ENCODE measurements at regions not wholly inside any gene's neighbourhood (a gene's known extent, or its start where the extent isn't known, plus 50 kb on each side); places are given as distances from the start of the nearest gene placed in this dataset.
"Not testable (repeated sequence)": the region's sequence is repeated elsewhere in the genome, so short reads cannot be mapped to it uniquely, and the experiment has no call there.

DNA sequence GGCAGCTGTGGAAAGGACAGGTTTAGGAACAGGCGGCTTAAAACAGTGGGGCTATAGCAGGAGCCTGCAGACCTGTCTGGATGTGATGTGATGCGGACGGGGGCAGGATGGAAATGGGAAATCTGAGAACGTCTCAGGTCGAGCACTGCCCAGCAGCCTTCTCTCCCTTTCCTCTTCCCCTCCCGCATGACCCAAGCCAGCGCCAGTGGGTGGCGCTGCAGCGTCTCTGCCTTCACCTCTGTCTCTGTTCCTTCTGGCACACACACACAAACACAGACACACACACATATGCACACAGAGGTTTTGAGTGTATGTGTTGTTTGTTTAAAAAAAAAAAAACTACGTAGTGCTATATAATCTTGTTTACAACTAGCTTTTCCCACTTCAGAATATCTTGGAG is 82.0 kb upstream of the SLC66A3 start:
- DNase-seq (ENCODE audit: low read depth), result no peak

DNA sequence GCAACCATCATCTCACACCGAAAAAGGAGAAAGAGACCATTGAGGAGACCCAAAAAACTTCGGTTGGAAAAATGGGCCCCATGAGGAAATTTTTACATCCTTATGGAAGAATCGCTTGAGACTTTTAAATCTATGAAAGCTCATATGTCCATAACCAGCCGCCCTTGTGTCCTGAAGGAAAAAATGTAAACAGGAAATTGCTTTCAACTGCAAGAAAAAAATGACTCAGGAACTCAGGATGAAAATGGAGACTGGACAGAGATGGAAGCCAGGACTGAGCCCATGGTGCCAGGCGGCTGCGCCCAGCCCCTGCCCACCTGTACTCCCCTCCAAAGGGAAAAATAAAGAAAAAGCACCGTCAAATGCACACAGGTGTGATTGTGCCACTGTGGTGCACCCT is 81.5 kb upstream of the SLC66A3 start:
- DNase-seq (ENCODE audit: low read depth), result peak; percentile 73

DNA sequence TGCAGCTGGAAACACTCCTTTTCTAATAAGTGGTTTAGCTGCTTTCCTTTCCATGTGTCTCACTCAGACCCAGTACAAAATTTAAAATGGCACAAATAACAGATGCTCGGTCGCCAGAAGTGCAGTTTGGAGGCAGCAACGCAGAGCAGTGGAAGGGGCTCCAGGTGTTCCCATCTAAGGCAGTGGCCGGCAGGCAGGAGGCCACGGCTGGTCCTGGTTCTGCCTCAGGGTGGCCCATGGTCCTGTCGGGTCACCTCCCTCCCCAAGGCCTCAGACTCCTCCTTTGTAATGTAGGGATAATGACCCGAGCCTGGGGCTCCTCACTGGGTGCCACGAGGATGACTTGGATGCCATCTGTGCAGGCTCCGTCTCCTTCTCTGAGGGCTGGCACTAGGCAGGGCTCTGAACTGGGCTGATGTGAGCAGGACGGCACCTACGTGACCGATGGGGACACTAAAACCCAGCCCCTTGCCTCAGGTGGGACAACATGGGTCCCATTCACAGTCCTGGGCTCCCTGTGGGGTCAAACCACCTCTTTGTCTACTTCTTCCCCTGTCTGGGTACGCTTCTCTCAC is 80.9 kb upstream of the SLC66A3 start:
- DNase-seq (ENCODE audit: low read depth), result no peak

DNA sequence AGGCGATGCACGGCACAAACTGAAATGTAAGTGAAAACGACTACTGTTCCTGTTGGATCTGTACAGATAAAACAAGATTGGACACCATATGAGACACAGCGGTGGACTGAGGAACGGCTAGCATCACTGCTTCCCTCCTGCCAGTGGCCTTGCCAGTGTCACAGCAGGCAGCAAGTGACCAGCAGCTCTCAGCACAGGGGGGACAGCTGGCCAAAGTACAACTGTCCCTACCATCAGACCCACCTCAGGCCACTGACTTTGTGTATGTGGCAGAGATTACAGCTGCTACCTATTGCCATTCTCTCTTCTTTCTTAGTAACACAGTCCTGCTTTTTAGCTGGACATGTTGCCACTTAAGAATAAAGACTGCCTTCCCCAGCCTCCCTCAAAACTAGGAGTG is 80.0 kb upstream of the SLC66A3 start:
- no peak for DNase-seq (ENCODE audit: low read depth)

DNA sequence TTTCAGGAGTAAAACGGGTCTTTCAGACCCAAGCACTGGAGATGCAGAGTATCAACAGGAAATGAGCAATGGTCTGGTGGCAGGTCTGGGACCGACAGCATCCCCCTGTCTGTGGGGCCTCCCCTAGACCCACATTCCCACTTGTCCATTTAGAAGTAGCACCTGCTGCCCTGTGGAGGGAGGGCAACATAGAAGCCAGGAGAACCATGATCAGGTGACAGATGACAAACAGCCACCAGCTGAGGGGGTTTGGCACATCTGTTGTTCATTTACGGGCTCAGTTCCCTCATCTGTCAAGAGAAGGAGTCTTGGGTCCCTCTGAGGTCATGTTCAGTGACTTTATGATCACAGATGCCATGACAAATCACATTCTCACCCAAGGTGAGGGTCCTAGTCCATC is 77.9 kb upstream of the SLC66A3 start:
- no peak for DNase-seq (ENCODE audit: low read depth)

DNA sequence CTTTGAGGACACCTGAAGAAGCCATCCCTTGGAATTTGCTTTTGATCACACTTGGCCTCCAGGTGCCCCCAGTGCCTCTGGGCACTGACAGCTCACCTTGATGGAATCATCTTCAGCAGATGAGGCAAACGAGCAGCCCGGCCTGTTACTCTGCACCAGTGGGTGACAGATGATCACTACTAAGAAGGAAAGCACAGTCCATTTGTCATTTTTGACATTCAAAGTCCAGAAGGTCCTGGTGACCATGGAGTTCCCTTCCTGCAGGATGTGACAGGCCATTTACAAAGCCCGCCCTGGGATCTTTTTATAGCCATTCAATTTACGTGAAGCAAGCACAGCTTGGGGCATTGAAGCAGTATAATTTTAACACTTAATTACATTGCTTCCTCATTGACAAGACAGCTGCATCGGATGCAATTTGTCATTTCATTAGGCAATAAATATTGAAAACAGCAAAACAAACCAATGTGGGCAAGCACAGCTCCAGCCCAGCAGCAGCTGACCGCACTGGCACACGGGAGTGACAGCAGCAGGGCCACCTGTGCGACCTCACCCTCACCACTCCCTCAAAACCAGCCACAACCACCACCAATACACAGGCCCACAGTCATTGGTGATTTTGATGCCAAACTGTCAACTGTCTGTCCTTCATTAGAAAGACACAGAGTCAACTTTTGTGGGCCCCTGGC is 76.0 kb upstream of the SLC66A3 start:
- no peak for DNase-seq (ENCODE audit: low read depth)

DNA sequence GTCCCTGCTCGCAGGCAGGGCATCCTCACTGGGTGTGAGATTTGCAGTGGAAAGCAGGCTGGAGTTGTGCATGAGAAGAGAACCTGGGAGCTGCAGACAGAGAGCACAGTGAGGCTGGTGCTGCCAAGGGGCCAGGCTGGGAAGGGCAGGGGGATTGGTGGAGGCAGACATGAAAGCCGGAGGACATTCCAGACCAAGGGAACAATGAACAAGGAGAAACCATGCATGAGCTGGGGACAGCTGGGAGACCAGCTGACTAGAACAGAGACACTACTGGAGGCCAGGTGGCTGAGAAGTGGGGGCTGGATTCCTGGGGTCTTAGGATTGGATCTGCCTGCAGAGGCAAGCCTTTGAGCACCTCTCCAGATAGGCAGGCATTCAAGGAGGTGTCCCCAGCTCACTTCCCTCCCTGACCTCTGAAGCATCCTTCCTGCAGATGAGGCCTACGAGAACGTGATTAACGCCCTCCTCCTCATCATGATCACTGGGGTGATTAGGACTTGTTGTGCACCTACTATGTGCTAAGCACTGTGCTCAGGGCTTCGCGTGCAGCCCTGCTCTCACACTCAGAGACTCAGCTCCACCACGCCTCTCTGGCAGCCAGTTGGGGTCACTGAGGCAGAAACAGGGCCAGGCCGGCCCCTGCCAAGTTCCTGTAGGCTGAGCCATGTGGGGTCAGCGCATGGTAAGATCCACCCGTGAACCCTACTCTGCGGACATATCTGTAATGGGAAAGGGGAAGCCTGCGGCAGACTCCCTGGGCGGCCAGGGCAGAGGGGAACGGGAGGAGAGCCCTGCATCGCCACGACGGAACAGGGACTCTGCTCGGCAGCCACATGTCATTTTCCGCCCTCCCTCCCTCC is 74.8 kb upstream of the SLC66A3 start:
- no peak for DNase-seq (ENCODE audit: low read depth)

DNA sequence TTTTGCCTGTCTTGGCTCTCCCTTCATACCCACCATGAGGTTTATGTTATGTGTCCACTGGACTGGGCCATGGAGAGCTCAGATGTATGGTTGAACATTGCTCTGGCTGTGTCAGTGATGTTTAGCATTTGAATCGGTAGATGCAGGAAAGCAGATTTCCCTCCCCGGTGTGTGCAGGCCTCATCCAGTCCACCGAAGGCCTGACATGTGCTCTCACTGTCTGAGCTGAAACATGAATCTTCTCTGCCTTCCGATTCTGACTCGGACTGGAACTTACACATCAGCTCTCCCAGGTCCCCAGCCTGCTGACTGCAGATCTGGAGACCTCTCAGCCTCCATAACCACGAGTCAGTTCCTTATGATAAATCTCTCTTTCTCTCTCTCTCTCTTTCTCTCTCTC is 72.4 kb upstream of the SLC66A3 start:
- no peak for DNase-seq (ENCODE audit: low read depth)

DNA sequence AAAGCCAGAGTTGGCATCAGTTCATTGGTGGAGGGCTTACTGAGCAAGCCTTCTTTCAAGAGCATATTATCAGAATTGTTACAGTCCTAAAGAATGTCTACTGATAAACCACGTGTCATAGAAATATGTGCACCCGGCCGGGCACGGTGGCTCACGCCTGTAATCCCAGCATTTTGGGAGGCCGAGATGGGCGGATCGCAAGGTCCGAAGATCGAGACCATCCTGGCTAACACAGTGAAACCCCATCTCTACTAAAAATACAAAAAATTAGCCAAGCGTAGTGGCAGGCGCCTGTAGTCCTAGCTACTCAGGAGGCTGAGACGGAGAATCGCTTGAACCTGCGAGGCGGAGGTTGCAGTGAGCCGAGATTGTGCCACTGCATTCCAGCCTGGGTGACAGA is 66.4 kb upstream of the SLC66A3 start:
- DNase-seq (ENCODE audit: low read depth), result not testable (repeated sequence)

DNA sequence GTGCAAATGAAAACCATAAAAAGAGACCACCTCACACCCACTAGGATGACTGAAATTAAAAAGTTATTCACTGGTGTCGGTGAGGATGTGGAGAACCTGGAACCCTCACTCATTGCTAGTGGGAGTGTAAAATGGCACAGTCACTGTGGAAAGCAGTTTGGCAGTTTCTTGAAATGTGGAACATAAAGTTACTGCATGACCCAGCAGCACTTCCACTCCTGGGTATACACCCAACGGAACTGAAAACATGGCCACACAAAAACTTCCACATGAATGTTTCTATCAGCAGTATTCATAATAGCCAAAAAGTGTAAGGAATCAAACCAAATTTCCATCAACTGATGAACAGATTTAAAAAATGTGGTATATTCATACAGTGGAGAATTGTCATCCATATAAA is 65.1 kb upstream of the SLC66A3 start:
- DNase-seq (ENCODE audit: low read depth), result no peak

DNA sequence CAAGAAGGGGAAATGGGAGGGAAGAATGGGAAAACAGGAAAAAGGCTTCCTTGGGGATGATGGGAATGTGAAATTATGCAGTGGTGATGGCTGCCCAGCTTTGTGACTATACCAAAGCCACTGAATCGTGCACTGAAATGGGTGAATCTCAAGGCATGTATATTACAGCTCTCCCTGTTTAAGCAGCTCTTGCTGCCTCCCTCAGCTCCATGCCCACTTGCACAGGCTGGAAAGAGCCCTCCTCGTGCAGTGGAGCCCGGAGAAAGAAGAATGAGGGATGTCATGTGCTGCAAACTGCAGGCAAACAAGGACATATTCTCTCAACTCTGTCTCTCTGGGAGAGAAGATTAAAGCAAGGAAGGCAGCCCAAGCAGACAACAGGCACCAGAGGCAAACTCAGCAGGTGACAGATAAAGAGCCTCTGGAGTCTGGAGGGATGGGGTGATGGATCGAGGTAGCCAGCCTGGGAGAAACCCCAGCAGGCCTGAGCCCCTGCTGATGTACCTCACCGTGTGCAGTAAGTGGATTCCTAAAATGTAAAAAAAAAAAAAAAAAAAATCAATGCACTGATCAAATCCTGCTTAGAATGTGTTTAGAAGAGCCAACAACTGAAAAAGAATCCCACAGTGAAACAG is 62.4 kb upstream of the SLC66A3 start:
- DNase-seq (ENCODE audit: low read depth), result no peak

DNA sequence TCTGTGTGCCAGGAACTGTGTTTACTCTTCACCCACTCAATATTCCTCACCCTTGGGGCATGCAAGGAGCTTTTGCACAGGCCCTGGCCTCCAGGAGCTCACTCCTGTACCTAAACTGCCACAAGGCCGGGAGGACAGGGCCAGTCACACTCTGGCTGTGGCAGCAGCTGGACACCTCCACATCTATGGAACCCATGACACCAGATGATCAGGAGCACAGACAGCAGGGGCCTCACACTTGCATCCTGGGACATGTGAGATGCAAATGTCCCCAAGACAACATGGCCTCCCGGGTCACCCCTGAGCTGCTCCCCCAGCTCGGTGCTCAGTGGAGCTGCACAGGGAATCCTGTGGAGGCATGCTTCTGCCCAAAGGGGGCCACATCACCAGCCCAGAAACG is 61.8 kb upstream of the SLC66A3 start:
- DNase-seq (ENCODE audit: low read depth), result no peak

DNA sequence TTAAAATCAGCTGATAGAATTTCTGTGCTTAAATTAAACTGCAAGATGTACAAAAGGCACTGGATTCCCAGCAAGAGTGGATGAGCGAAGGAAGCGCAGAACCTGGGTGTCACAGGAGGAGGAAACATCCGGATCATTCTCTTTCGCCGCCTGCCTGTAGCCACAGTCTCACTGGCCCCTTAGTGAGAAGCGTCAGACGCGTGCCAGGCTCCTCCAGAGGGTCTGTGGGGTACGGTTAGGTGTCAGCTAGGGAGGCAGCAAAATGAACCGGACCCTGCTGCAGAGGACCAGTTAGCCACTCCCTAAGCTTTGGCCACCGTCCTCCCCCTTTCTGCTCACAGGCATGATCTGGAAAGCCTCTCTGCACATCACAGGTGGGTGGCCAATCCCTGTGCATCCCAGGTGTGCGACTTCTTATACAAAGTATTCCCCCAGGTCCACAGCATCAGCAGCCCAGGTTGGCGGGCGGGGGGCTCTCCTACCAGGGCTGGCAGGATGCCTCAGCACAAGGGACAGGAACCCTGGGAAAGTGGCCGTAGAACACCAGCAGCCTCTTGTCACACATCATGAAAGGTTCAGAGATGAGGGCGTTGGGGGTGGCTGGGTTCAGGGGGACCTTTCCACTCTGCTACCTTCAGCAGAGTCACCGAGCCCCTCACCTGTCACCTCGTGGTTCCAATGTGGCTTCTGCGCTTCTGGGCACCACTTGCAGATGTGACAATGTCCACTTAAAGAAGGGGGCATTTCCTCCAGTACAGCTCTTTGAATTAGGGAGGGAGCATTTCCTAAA is 61.1 kb upstream of the SLC66A3 start:
- DNase-seq (ENCODE audit: low read depth), result no peak

DNA sequence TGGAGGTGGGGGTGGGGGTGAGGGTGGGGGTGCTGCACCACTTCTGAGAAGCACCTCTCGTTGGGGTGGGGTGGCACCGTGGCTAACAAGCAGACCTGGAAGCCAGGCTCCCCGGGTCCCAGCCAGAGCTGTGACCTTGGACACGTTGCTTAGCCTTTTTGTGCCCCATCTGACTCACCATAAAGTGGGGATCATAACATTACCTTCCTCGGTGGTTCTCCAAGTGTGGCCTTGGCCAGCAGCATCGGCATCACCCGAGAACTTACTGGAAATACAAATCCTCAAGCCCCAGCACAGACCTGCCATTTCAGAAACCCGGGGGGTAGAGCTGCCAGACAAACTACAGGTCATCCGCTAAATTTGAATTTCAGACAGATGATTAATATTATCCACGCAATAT is 58.7 kb upstream of the SLC66A3 start:
- DNase-seq (ENCODE audit: low read depth), result no peak

DNA sequence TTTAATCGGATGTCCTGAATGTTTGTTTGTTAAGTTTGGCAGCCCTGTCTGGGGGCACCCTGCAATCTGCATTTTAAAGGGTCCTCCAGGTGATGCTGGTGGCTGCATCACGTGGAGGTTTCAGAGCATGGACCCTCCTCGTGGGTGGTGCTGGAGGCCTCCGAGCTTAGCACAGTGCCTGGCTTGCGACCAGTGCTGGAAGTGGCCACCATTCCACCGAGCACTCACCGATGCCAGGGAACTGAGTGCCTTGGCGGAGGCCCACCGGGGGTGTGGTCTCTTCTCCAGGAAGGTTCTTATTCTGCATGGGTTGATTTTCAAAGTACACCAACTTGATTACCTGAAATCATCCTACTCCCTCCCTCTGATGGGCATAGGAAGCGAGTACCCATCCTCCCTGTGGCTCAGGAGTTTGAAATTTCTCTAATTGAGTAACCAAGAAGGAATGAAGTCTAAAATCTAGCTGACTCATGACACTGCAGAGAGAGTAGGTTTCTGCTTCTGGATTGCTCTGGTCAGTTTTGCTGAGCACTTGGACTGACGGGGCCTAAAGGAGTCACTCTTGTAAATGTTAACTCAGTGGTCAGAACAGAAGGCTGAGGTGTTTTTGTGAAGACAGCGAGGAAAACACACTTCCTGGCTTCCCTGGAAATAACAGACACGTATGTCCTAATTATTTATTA is 58.1 kb upstream of the SLC66A3 start:
- peak; percentile 82 for DNase-seq (ENCODE audit: low read depth)

DNA sequence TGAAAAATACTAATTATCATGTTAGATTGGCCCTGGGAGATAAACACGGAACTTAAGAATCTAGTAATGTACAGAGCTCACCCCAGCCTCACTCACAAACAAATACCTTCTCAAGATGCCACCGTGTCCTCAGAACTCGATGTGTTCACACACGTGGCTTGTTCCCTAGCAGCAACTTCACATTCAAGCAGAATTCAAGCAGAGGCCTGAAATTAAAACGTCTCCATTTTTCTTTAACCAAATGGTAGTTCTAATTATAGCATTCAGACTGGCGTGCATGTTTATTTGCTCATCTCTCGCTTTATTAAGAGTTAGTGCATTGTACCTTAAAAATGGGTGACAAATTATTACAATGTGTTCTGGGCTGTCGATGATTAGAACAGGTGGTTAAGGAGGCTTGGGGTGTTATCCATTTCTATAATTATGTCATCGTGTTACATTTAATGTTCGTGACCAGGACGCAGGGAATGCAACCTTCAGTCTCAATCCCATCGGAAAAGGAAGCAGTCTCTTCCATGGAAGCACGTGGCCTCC is 57.3 kb upstream of the SLC66A3 start:
- no peak for DNase-seq (ENCODE audit: low read depth)

DNA sequence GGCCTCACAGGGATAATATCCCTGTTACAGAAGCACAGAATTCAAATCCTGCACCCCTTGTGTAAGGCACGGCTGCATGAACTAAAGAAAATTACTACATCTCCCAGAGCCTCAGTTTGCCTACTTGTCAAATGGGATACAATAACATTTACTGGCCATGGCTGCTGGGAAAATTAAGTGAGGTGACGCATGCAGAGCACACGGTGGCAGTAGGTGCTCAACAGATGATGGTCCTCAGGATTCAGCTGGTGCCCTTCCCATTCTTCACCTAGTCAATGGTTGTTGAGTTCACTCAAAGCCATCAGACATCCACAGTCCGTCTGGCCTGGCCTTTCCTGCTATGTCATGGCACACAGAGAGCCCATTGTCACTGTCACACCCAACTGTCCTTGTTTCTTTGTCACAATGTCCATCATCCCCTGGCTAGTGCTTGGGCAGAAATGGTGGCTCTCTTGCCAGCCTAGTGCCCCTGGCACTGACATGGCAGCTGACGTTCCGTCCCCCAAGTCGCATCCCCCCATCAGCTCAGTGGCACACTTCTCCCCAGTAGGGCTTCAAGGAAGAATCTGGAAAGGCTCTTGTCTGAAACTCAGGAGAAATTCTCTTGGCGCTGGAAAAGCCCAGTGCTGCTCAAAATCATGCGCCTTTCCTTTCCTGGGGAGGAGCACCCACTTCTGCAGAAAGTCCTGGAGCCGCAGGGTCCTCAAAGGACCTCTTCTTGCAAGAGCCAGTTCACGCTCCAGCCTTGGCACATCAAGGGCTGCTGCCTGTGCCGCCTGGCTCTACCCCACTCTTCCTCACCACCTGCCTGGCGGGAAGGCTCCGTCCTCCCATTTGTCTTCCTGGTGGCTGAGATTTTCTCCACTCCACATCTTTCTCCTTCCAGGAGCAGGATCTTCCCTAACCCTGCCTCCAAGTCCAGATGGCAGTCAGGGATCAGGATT is 55.9 kb upstream of the SLC66A3 start:
- DNase-seq (ENCODE audit: low read depth), result no peak

DNA sequence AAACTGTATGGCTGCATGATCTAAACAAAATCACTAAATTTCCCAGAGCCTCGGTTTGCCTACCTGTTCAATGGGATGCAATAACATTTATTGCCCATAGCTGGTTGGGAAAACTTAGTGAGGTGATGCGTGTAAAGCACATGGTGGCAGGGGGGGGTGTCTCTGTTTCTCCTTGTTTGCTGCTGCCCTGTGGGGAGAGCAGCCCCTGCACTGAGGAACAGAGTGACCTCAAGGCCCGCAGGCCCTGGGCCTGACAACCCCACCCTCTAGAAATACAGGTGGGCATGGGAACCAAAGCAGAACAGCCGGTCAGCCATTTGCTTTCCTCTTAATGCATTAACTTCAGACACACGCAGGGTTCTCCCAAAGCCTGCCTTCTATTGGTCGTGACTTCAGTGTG is 55.1 kb upstream of the SLC66A3 start:
- no peak for DNase-seq (ENCODE audit: low read depth)

DNA sequence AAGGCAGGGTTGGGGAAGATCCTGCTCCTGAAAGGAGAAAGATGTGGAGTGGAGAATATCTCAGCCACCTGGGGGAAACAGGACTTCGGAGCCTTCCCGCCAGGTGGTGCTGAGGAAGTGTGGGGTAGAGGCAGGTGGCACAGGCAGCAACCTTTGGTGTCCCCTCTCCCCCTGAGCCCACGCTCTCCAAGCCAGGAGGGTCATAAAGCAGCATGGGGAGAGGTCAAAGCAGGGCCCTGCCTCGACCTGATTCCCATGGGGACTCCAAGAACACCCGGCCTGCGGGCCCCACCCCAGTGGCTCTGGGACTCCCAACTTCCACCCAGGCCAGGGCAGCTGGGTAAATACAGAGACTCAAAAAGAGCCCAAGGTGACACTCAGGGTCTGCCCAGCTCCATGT is 54.3 kb upstream of the SLC66A3 start:
- DNase-seq (ENCODE audit: low read depth), result no peak

DNA sequence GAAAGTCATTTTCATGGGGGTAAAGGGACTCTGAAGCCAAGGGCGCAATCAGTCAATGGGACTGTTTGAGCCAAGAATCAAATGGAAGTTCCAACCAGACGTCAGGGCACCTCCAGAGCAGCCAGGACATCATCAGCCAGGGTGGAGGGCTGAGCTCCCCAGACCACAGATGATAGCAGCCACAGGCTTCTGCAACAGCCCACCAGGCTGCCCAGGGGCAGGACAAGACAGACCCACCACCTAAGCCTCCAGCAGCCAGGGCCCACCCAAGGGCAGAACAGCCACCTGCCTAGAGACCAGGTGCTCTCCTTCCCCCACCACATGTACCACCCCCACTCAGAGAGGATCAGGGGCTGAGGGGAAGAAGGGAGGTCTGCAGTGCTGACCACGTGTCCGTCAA is 53.8 kb upstream of the SLC66A3 start:
- no peak for DNase-seq (ENCODE audit: low read depth)

Data from EH (cell line).